ENCODE measurements at regions not wholly inside any gene's neighbourhood (a gene's known extent, or its start where the extent isn't known, plus 50 kb on each side); places are given as distances from the start of the nearest gene placed in this dataset.

GRCh38 chr5:2326601-2327000 lies 424.9 kb downstream of the IRX2 start:
- no peak for DNase-seq

GRCh38 chr5:2324788-2325187 lies 426.7 kb downstream of the IRX2 start:
- DNase-seq: no peak

DNA sequence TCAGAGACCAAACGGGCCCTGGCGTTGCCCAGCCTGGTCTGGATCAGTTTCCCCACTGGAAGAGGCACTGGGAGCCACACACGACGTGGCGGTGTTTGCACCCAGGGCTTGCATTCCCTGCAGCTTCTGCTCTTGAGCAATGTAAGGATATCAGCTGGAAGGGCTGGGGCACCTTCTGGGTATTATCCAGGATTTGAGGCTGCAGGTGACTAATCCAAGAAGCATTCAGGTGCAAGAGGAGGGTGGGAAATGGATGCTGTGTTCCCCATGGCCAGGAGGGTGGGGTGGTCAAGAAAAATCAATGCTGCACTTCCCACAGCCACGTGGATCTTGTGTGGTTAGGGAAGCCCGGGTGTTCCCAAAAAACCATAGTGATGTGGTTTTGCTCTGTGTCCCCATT lies 430.9 kb downstream of the IRX2 start:
- no peak for DNase-seq

- DNase-seq: no peak
These were observed 433.9 kb downstream of the IRX2 start for GRCh38 chr5:2317540-2317939.

DNA sequence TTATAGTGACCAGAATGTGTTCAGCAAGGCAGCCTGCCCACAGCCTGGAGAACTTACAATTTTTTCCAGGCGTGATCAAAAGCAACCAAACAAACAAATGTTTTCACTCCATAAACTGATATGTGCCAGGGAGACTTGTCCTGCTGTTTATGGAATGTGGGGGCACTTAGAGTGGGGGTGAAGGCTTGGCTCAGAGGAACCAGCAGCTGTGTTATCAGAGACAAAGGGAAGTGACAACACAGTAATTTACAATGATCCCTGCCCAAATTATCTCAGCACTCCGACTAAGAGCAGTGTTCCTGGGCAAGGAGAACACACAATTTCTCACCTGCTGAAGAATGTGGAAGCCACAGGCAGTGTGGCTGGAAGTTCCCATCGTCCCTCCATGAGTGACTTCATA lies 429.1 kb upstream of the IRX4 start:
- DNase-seq: no peak

- no peak for DNase-seq
These were observed 428.2 kb upstream of the IRX4 start for GRCh38 chr5:2310946-2311345.

DNA sequence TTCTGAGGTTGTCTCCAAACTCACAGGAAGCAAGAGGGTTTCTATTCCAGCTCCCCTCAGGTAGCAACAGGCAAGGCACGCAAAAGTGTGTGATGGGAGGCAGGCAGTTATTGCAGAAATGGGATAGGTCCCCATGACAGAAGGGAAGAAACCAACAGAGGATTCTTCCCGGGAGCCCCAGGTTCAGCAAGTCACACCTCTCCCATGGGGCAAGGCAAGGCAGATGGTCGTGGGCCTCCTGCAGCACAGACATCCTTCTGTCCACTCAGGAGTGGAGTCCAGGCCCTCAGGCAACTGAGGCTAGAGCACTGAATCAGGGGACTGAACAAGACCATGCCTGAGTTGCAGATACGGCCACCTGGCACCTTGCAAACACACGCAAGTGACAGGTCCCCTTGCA lies 424.9 kb upstream of the IRX4 start:
- DNase-seq: no peak

- DNase-seq: no peak
These were observed 424.0 kb upstream of the IRX4 start for GRCh38 chr5:2306711-2307110.

GRCh38 chr5:2303431-2304100 lies 420.8 kb upstream of the IRX4 start:
- no peak for DNase-seq

DNA sequence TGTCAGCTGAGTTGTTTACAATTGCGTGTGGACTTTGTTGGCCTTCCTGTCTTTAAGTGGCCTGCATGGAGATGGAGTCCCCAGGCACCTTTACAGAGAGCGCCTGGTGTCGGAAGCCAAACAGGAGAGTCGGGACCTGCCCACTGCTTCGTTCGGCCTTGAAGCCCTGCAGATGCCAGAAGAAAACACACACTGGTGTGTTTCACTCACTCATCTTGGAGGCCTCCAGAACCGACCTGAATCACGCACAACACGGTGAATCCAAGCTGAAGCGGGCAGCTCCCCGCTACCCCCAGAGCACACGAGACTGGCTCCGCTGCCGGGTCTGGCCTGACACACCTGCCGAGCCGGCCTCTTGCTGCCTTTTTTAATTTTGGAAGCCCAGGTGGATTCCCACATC lies 419.4 kb upstream of the IRX4 start:
- no peak for DNase-seq

- DNase-seq: no peak
These were observed 418.3 kb upstream of the IRX4 start for GRCh38 chr5:2300861-2301574.

DNA sequence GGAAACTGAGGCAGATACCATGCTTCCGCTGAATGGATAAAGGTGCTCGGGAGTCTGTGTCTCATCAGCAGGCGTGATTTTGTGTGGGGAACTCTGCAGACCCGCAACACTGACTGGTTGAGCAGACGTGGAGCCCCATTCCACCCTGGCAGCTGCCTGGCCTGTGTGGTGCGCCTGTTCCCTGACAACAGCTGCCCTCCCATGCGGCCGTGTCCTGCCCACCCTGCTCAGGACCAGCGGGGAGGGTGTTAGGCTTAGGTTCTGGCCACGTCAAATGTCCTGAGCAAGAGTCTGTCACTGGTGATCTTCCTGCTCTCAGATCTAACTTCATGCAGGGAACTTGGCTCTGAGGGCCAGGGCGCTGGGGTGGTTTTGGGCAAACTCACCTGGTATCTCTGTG lies 417.7 kb upstream of the IRX4 start:
- no peak for DNase-seq

DNA sequence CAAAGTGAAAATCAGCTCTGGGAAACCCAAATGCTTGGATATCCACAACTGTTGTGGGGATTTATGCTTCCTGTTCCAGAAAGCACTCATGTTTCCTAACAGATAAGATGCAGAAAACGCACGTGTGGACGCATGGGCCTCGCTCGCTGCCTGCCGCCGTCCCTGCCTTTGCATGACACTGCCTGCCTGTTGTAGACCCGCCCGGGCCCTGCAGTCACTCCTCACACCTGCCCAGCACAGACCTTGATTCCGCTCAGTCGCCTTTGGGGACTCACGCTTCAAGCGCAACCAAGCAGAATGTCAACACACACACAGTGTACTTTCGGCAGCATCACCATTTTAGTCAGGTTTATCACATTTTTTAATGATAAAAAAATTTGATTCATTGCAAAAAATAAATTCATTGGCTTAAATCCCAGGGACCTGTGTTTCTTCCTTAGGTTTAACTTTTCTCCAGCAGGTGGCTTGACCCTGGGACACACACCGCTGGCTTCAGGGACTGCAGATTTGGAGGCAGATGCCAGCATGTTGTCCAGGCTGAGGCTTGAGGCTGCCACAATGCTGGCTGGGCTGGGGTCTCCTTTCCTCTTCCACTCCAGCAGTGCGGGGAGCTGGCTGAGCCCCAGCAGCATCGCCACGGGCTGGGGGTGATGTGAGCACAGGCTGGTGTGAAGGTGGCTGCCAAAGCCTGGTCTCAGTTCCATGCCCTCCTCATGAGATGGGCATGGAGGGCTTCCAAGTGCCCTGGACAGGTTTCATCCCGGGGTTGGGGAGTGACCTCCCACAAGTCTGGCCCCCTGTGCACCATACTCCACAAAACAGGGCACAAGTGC lies 416.9 kb upstream of the IRX4 start:
- DNase-seq: no peak

GRCh38 chr5:2298781-2299180 lies 416.1 kb upstream of the IRX4 start:
- no peak for DNase-seq

DNA sequence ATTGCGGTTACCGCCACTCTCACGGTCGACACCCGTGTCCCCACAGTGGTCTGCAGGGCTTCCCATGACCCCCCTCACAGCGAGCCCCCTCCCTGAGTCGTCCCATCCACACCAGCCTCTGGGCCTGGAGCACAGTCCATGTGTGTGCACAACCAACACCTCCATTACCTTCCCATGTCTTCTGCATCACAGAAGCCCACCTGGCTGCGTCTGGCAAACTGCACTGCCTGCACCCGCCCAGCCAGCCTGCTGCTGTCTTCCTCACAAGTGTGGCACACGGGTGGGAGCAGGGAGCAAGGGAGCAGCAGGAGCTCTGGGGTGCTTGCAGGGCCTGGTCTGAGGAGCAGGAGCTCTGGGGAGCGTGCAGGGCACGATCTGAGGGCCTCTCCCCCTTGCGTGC lies 415.3 kb upstream of the IRX4 start:
- no peak for DNase-seq

GRCh38 chr5:2295476-2295875 lies 412.8 kb upstream of the IRX4 start:
- DNase-seq: no peak

DNA sequence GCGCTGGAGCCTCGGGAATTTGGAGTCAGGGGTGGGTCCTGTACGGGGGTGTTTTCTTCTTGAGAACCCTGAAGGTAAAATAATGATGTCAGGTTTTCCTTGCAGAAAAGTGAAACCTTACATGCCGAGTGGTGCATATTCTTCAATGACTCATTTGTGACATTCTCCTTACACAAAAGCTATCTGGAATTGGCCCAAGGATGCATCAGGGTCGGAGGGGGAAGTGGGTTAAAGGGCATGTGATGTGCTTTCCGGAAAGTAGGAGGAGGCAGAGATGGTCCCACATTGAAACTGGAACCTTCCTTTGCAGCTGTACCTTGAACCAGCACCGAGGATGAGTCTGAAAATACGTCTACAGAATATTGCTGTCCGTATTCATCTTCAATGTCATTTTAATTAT lies 411.2 kb upstream of the IRX4 start:
- no peak for DNase-seq

- DNase-seq: no peak
These were observed 408.6 kb upstream of the IRX4 start for GRCh38 chr5:2291146-2291840.

DNA sequence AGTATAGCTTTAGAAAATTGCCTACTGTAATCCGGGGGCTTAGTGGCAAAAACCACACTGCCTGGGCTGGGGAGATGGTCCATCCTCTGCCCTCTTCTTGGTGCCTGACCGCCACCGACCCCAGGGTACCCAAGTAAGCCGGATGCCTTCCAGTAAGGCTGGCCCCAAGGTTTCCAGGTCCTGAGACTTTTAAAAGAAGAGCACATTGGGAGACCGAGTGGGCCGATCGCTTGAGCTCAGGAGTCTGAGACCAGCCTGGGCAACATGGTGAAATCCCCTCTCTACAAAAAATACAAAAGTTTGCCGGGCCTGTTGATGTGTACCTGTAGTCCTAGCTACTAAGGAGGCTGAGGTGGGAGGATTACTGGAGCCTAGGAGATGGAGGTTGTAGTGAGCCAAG lies 406.7 kb upstream of the IRX4 start:
- no peak for DNase-seq

DNA sequence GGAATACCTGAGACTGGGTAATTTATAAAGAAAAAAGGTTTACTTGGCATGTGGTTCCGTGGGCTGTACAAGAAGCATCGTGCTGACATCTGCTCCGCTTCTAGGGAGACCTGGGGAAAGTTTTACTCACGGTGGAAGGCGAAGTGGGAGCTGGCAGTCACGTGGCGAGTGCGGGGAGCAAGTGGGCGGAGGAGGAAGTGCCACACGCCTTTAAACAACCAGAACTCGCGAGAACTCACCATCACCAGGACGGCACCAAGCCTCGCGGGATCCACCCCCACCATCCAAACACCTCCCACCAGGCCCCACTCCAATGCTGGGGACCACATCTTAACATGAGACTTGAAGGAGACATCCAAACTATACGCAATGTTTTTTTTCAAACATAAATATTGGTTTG lies 406.2 kb upstream of the IRX4 start:
- DNase-seq: no peak

DNA sequence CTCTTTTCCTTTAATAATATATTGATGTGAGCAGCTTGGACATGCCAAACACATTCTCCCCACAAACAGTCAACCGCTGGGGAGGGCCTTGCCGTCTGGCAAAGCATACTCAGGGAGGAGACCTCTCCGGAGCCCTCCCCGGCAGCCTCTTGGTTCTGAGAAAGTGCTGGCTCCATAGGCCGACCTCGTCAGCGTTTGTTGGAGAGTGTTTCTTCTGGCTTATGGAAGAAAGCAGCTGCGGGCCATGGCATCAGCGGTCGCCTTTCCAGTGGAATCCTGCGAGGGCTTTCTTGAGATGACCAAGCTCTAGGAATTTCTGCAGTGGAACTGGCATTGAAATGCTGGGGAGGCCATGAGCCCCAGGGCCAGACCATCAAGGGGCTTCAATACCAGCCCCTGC lies 405.7 kb upstream of the IRX4 start:
- DNase-seq: no peak

DNA sequence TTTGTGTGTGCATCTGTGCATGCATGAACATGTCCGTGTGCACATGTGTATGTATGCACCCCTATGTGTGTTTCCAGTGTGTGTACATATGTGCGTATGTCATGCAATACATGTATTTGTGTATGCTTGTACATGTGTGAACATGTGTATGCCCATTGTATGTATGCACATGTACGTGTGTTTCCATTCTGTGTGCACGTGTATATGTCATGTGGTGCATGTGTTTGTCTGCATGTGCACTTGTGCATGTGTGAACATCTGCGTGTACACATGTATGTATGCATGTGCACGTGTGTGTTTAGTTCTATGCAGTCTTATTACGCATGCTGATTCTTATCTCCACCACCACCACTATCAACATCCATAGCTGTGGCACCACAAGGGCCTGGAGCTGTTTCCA lies 403.5 kb upstream of the IRX4 start:
- DNase-seq: no peak

- DNase-seq: no peak
These were observed 402.0 kb upstream of the IRX4 start for GRCh38 chr5:2284678-2285077.

Data from NCI-H748 treated with DMSO at 0.1 percent for 48 hours (cell line).